Stimulated activated naive B cell treated with anti-CD40 and anti-IgM and Interleukin-4, amounts not matched to agents 10 μg/mL and 1 μg/mL and 100 μg/mL, for 72 hours (primary cell): ENCODE measurements at regions not wholly inside any gene's neighbourhood (a gene's known extent, or its start where the extent isn't known, plus 50 kb on each side); places are given as distances from the start of the nearest gene placed in this dataset.
"Not testable (repeated sequence)": the region's sequence is repeated elsewhere in the genome, so short reads cannot be mapped to it uniquely, and the experiment has no call there.

Experiments
- ATAC-seq, 2 donors: fragments of 150-1000 bp; cut with Tn5 transposase; replicated peaks; 2 replicates each; pipeline ENCODE4 v1.10.0; 2021; ENCODE audit warnings: moderate library complexity in 1 of 2
- DNase-seq: peaks from one replicate; pipeline ENCODE4 v3.0.0; 2021
- H3K27ac Mint-ChIP-seq: one replicate; pipeline ENCODE4 v1.8.0; 2022; ENCODE audit warnings: mild to moderate bottlenecking, mixed read lengths
- H3K27me3 Mint-ChIP-seq, 2 donors: one replicate each; pipeline ENCODE4 v1.8.0; 2022; ENCODE audit warnings: mixed read lengths in 2 of 2
- H3K36me3 Mint-ChIP-seq, 2 donors: one replicate each; pipeline ENCODE4 v1.8.0; 2022; ENCODE audit warnings: mixed read lengths in 2 of 2, mild to moderate bottlenecking in 1 of 2
- H3K4me1 Mint-ChIP-seq, 2 donors: one replicate each; pipeline ENCODE4 v1.8.0; 2022; ENCODE audit warnings: mixed read lengths in 2 of 2, mild to moderate bottlenecking in 1 of 2
- H3K4me3 Mint-ChIP-seq, 2 donors: one replicate each; pipeline ENCODE4 v1.8.0; 2022; ENCODE audit warnings: mild to moderate bottlenecking in 2 of 2, mixed read lengths in 2 of 2, moderate library complexity in 1 of 2
- H3K9me3 Mint-ChIP-seq, 2 donors: one replicate each; pipeline ENCODE4 v1.8.0; 2022; ENCODE audit warnings: mixed read lengths in 2 of 2, mild to moderate bottlenecking in 1 of 2

- not testable (repeated sequence) for H3K27me3 Mint-ChIP-seq, H3K9me3 Mint-ChIP-seq, H3K4me1 Mint-ChIP-seq, H3K4me3 Mint-ChIP-seq, H3K36me3 Mint-ChIP-seq, H3K27ac Mint-ChIP-seq, ATAC-seq, DNase-seq
Measured at GRCh38 chr9:67066140-67066539, 73.8 kb upstream of the SPATA31A3 start.

GRCh38 chr9:67058898-67059715, 66.8 kb upstream of the SPATA31A3 start:
- not testable (repeated sequence) for H3K36me3 Mint-ChIP-seq, H3K4me1 Mint-ChIP-seq, ATAC-seq, DNase-seq, H3K9me3 Mint-ChIP-seq, H3K27me3 Mint-ChIP-seq, H3K4me3 Mint-ChIP-seq, H3K27ac Mint-ChIP-seq
